ENCODE measurements at regions not wholly inside any gene's neighbourhood (a gene's known extent, or its start where the extent isn't known, plus 50 kb on each side); places are given as distances from the start of the nearest gene placed in this dataset.

DNA sequence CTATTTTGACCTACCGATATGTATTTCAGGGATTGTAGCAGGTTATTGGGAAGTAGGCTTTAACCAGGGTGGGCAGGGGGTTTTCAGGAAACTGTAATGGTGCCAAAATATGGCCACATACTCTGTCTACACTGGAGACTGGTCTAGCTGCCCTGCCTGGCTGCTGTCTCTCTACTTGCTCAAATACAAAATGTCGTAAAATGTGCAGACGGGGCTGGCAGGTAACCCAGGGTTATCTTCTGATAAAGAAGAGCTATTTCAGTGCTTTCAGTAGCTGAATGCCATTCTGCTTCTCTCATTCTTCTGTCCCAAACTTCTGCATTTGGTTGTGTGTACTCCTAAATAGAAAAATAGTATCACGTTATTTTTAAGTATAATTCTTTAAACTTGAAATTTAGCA lies 616.2 kb downstream of the EPM2A start:
- Histone ChIP-seq H3K27me3 (ENCODE audit: control insufficient read depth, low read length) (no peaks in the 10 kb centered on the region), H3K79me2 (ENCODE audit: control insufficient read depth, low read length) (no peaks in the 10 kb centered on the region), H3K4me3 (ENCODE audit: low read length) (no peak overlapping the region), H3K27ac (ENCODE audit: low read depth, low read length) (no peak overlapping the region), H4K20me1 (ENCODE audit: control insufficient read depth, insufficient read depth, low read depth, low read length) (no peaks in the 10 kb centered on the region), H3K4me1 (ENCODE audit: control insufficient read depth, low read length) (no peaks in the 10 kb centered on the region), H3K36me3 (ENCODE audit: control insufficient read depth, low read length) (no peaks in the 10 kb centered on the region), H3F3A (ENCODE audit: control insufficient read depth, insufficient read depth) (no peaks in the 10 kb centered on the region), H3K4me2 (ENCODE audit: low read length) (no peak overlapping the region), H3K9me2 (replicated peaks; ENCODE audit: control insufficient read depth, low read length) (no peaks in the 10 kb centered on the region), H3K9me3 (ENCODE audit: control insufficient read depth, insufficient read depth, low read length) (no peaks in the 10 kb centered on the region)
- TF ChIP-seq, protein P1, sequence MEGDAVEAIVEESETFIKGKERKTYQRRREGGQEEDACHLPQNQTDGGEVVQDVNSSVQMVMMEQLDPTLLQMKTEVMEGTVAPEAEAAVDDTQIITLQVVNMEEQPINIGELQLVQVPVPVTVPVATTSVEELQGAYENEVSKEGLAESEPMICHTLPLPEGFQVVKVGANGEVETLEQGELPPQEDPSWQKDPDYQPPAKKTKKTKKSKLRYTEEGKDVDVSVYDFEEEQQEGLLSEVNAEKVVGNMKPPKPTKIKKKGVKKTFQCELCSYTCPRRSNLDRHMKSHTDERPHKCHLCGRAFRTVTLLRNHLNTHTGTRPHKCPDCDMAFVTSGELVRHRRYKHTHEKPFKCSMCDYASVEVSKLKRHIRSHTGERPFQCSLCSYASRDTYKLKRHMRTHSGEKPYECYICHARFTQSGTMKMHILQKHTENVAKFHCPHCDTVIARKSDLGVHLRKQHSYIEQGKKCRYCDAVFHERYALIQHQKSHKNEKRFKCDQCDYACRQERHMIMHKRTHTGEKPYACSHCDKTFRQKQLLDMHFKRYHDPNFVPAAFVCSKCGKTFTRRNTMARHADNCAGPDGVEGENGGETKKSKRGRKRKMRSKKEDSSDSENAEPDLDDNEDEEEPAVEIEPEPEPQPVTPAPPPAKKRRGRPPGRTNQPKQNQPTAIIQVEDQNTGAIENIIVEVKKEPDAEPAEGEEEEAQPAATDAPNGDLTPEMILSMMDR (IDR thresholded peaks at IDR 0.05; ENCODE audit: low read depth, low read length, poor library complexity, severe bottlenecking): no peak

DNA sequence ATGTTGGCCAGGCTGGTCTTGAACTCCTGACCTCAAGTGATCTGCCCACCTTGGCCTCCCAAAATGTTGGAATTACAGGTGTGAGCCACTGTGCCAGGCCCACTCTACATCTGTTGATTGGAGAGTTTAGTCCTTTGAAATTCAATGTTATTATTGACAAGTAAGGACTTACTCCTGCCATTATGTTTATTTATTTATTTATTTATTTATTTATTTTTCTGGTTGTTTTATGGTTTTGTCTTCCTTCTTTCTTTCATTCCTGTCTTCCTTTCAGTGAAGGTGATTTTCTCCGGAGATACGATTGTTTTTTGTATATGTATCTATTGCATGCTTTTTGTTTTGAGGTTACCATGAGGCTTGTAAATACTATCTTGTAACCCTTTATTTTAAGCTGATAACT lies 602.6 kb downstream of the EPM2A start:
- Histone ChIP-seq H3K79me2 (ENCODE audit: control insufficient read depth, low read length) (no peaks in the 10 kb centered on the region), H3K36me3 (ENCODE audit: control insufficient read depth, low read length) (no peaks in the 10 kb centered on the region), H4K20me1 (ENCODE audit: control insufficient read depth, insufficient read depth, low read depth, low read length) (no peaks in the 10 kb centered on the region), H3K27me3 (ENCODE audit: control insufficient read depth, low read length) (no peaks in the 10 kb centered on the region), H3K9me3 (ENCODE audit: control insufficient read depth, insufficient read depth, low read length) (no peaks in the 10 kb centered on the region), H3K4me3 (ENCODE audit: low read length) (no peak overlapping the region), H3F3A (ENCODE audit: control insufficient read depth, insufficient read depth) (no peaks in the 10 kb centered on the region), H3K4me2 (ENCODE audit: low read length) (no peak overlapping the region), H3K9me2 (replicated peaks; ENCODE audit: control insufficient read depth, low read length) (no peaks in the 10 kb centered on the region), H3K4me1 (ENCODE audit: control insufficient read depth, low read length) (no peaks in the 10 kb centered on the region), H3K27ac (ENCODE audit: low read depth, low read length) (no peak overlapping the region)
- TF ChIP-seq, protein P1 (IDR thresholded peaks at IDR 0.05; ENCODE audit: low read depth, low read length, poor library complexity, severe bottlenecking): no peak
- TF ChIP-seq EZH2phosphoT487 (IDR thresholded peaks at IDR 0.05; ENCODE audit: borderline replicate concordance, low read length): no peak

DNA sequence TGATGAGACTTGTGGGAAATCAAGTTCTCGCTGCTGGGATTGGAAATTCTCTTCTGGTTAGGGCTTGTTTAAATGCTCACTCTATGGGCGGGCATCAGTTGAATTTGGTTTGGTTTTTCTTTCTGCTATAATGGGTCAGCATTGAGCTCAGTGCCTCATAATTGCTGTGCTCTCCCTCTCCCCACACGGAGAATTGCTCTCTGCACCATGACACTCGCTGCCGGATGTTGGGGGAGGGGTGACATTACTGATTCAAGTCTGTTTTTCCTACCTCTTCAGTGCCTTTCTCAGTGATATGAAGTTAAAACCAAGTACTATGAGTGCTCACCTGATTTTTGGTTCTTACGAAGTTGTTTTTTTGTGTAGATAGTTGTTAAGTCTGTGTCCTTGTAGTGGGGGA lies 599.6 kb downstream of the EPM2A start:
- no peak overlapping the region for H3K4me3 ChIP-seq (ENCODE audit: low read length)
- no peaks in the 10 kb centered on the region for H3K79me2 ChIP-seq (ENCODE audit: control insufficient read depth, low read length)
- no peak overlapping the region for H3K27ac ChIP-seq (ENCODE audit: low read depth, low read length)
- no peaks in the 10 kb centered on the region for H3K36me3 ChIP-seq (ENCODE audit: control insufficient read depth, low read length)
- H3K4me2 ChIP-seq (ENCODE audit: low read length): no peak overlapping the region
- TF ChIP-seq EZH2phosphoT487 (IDR thresholded peaks at IDR 0.05; ENCODE audit: borderline replicate concordance, low read length): no peak
- TF ChIP-seq, protein P1 (IDR thresholded peaks at IDR 0.05; ENCODE audit: low read depth, low read length, poor library complexity, severe bottlenecking): no peak
- no peaks in the 10 kb centered on the region for H3K9me3 ChIP-seq (ENCODE audit: control insufficient read depth, insufficient read depth, low read length)
- no peaks in the 10 kb centered on the region for H3K9me2 ChIP-seq (replicated peaks; ENCODE audit: control insufficient read depth, low read length)
- H3F3A ChIP-seq (ENCODE audit: control insufficient read depth, insufficient read depth): no peaks in the 10 kb centered on the region
- H3K4me1 ChIP-seq (ENCODE audit: control insufficient read depth, low read length): no peaks in the 10 kb centered on the region
- no peaks in the 10 kb centered on the region for H4K20me1 ChIP-seq (ENCODE audit: control insufficient read depth, insufficient read depth, low read depth, low read length)
- H3K27me3 ChIP-seq (ENCODE audit: control insufficient read depth, low read length): no peaks in the 10 kb centered on the region

DNA sequence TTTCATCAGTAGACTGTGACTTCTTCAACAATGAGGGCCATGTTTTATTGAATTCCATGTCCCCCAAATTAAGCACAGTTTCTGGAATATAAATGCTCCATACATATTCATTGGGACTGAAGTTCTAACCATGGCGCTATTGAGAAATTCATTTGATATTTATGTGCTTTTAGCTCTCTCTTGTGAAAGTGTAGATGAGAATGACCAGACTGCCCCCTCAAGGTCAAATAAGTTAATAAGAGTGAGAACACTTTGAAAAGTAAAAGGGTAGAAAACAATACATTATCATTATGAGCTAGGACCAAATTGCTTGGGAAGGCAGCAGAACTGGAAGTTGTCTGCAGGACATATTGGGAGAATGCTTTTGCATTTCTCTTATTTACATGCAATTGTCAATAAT lies 597.9 kb downstream of the EPM2A start:
- no peak for TF ChIP-seq EZH2phosphoT487 (IDR thresholded peaks at IDR 0.05; ENCODE audit: borderline replicate concordance, low read length)
- TF ChIP-seq, protein P1 (IDR thresholded peaks at IDR 0.05; ENCODE audit: low read depth, low read length, poor library complexity, severe bottlenecking): no peak
- no peak overlapping the region for H3K4me2 ChIP-seq (ENCODE audit: low read length)
- H3K9me3 ChIP-seq (ENCODE audit: control insufficient read depth, insufficient read depth, low read length): no peaks in the 10 kb centered on the region
- H3F3A ChIP-seq (ENCODE audit: control insufficient read depth, insufficient read depth): no peaks in the 10 kb centered on the region
- H3K27me3 ChIP-seq (ENCODE audit: control insufficient read depth, low read length): no peaks in the 10 kb centered on the region
- no peaks in the 10 kb centered on the region for H3K4me1 ChIP-seq (ENCODE audit: control insufficient read depth, low read length)
- no peaks in the 10 kb centered on the region for H4K20me1 ChIP-seq (ENCODE audit: control insufficient read depth, insufficient read depth, low read depth, low read length)
- H3K4me3 ChIP-seq (ENCODE audit: low read length): no peak overlapping the region
- H3K79me2 ChIP-seq (ENCODE audit: control insufficient read depth, low read length): no peaks in the 10 kb centered on the region
- no peaks in the 10 kb centered on the region for H3K9me2 ChIP-seq (replicated peaks; ENCODE audit: control insufficient read depth, low read length)
- H3K27ac ChIP-seq (ENCODE audit: low read depth, low read length): no peak overlapping the region
- no peaks in the 10 kb centered on the region for H3K36me3 ChIP-seq (ENCODE audit: control insufficient read depth, low read length)
